GM06990 (cell line): ENCODE measurements at regions not wholly inside any gene's neighbourhood (a gene's known extent, or its start where the extent isn't known, plus 50 kb on each side); places are given as distances from the start of the nearest gene placed in this dataset.

ENCODE experiments used
- DNase-seq: peaks from one replicate; pipeline ENCODE4 v3.0.0-alpha.2; 2011; ENCODE audit not compliant: insufficient read length; ENCODE audit errors: extremely low read depth
- H3K27me3 ChIP-seq: replicated peaks from 2 replicates; pipeline ENCODE4 v1.6.0; 2011; ENCODE audit warnings: low read length; ENCODE audit not compliant: control insufficient read depth, insufficient read depth
- H3K36me3 ChIP-seq: 2 replicates; pipeline ENCODE4 v1.5.1; 2011; ENCODE audit warnings: low read length; ENCODE audit not compliant: control insufficient read depth, insufficient read depth
- H3K4me3 ChIP-seq: replicated peaks from 2 replicates; pipeline ENCODE4 v1.5.1; 2011; ENCODE audit warnings: low read depth, mild to moderate bottlenecking, control low read depth, low read length
- TF ChIP-seq, protein P1 (sequence below): IDR thresholded peaks from 2 replicates; pipeline ENCODE4 v1.5.1; 2011; ENCODE audit warnings: low read length, control low read depth, mild to moderate bottlenecking, inconsistent platforms; ENCODE audit not compliant: insufficient read depth, poor library complexity, severe bottlenecking

GRCh38 chr5:174806729-174807128, 82.3 kb downstream of the MSX2 start:
- no peak overlapping the region for H3K4me3 ChIP-seq
- H3K36me3 ChIP-seq = no peaks in the 10 kb centered on the region
- no peak for DNase-seq
- TF ChIP-seq, protein P1, sequence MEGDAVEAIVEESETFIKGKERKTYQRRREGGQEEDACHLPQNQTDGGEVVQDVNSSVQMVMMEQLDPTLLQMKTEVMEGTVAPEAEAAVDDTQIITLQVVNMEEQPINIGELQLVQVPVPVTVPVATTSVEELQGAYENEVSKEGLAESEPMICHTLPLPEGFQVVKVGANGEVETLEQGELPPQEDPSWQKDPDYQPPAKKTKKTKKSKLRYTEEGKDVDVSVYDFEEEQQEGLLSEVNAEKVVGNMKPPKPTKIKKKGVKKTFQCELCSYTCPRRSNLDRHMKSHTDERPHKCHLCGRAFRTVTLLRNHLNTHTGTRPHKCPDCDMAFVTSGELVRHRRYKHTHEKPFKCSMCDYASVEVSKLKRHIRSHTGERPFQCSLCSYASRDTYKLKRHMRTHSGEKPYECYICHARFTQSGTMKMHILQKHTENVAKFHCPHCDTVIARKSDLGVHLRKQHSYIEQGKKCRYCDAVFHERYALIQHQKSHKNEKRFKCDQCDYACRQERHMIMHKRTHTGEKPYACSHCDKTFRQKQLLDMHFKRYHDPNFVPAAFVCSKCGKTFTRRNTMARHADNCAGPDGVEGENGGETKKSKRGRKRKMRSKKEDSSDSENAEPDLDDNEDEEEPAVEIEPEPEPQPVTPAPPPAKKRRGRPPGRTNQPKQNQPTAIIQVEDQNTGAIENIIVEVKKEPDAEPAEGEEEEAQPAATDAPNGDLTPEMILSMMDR = no peak
- no peaks in the 10 kb centered on the region for H3K27me3 ChIP-seq

GRCh38 chr5:174801798-174802197, 77.4 kb downstream of the MSX2 start:
- DNase-seq = no peak
- Histone ChIP-seq H3K36me3 (no peaks in the 10 kb centered on the region), H3K4me3 (no peak overlapping the region), H3K27me3 (no peaks in the 10 kb centered on the region)
- TF ChIP-seq, protein P1 = no peak

DNA sequence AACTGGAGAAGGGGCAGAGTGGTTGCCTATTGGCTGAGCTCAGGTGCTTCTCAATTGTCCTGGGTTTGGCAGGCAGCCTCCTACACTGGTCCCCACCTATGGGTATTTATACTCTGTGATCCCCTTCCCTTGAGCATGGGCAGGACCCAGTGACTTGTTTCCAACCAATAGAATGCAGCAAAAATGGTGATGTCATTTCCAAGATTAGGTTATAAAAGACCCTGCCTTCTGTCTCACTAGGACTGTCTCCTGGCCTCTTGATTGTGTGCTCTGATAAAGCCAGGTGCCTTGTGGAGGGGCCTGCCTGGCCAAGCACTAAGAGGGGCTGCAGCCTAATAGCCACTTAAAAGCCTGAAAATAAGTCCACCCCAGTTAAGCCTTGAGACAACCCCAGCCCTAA, 76.1 kb downstream of the MSX2 start:
- no peaks in the 10 kb centered on the region for H3K27me3 ChIP-seq
- DNase-seq = no peak
- TF ChIP-seq, protein P1 = no peak

DNA sequence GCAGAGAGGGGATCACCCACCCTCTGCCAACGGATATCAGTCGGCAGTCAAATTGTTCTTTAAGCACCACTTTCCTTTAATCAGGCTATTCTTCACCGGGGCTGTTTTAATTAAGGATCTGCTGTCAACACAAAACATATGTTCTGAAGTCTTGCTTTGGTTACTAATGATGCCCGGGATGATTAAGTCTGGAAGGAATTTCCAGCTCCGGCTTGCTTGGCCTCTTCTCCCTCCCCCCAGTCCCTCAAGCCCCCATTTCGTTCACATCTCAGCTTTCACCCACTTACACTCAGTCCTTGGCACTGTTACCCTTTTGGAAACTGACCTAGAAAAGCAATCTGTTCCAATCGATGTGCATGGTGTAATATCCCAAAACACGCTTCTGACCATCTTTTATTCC, 74.7 kb downstream of the MSX2 start:
- TF ChIP-seq, protein P1 = no peak
- no peak for DNase-seq
- Histone ChIP-seq H3K36me3 (no peaks in the 10 kb centered on the region), H3K27me3 (no peaks in the 10 kb centered on the region), H3K4me3 (no peak overlapping the region)

More for the DNA sequence above, 76.1 kb downstream of the MSX2 start:
- Histone ChIP-seq H3K36me3 (no peaks in the 10 kb centered on the region), H3K4me3 (no peak overlapping the region)

DNA sequence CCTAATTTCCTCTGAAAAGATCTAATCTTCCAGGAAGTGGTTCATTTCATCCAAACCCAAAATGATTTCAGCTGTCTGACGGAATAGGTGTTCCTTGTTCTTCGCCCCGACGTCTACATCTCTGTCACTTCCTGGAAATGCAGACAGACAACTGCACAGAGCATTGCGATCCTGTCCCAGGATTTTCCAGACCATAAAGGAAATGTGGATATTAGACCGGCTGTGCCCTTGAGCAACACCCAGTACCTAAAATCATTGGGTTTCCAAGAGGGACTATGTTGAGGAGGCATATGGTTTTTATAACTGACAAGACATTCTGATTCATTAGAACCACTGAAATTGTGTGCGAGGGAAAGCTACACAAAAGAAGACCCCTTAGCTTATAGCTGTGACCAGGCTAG, 74.2 kb downstream of the MSX2 start:
- Histone ChIP-seq H3K4me3 (no peak overlapping the region), H3K27me3 (no peaks in the 10 kb centered on the region), H3K36me3 (no peaks in the 10 kb centered on the region)
- TF ChIP-seq, protein P1 = no peak
- no peak for DNase-seq

DNA sequence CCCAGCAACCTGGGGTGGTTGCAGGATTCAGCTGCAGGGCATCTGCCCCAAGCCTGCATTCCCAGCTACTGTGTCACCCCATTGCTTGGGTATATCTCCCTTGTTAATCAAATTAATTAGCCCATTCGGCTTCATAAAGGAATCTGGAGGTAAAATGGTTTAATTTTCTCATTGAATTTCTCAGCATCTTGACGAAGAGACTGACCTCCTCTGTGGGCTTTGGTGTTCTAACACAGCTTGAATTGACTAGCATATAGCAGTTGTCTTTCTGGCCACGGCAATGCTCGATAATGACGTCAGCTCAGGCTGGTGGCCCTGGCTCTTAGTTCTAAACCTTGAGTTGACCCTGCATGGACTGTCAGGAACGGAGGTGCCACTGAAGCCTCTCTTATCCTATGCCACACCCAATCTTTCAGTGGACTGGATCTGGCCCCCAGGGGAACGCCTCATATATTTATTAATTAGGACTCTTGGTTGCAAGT, 72.4 kb downstream of the MSX2 start:
- no peak for DNase-seq
- TF ChIP-seq, protein P1 = no peak
- H3K36me3 ChIP-seq = no peaks in the 10 kb centered on the region
- no peaks in the 10 kb centered on the region for H3K27me3 ChIP-seq
- H3K4me3 ChIP-seq = no peak overlapping the region
